Liver (tissue), 3 donors: ENCODE measurements at regions not wholly inside any gene's neighbourhood (a gene's known extent, or its start where the extent isn't known, plus 50 kb on each side); places are given as distances from the start of the nearest gene placed in this dataset.

Source experiments
- RAD21 ChIP-seq, 2 donors: IDR thresholded peaks; 2 replicates each; pipeline ENCODE4 v1.6.1; 2016; ENCODE audit warnings: antibody characterized with exemption in 2 of 2, mild to moderate bottlenecking in 2 of 2
- TF ChIP-seq, protein P1 (sequence below): fragments of 150-350 bp; IDR thresholded peaks from 2 replicates; pipeline ENCODE4 v1.5.1; 2017; ENCODE audit warnings: improper control_type of control experiment, low read depth, low read length; ENCODE audit not compliant: missing input control
- donor health status: healthy.
- donor health status: healthy.

GRCh38 chr14:56412468-56413434 lies 166.8 kb upstream of the TMEM260 start:
- TF ChIP-seq RAD21 (IDR thresholded peaks at IDR 0.05), result no peak
- TF ChIP-seq, protein P1, sequence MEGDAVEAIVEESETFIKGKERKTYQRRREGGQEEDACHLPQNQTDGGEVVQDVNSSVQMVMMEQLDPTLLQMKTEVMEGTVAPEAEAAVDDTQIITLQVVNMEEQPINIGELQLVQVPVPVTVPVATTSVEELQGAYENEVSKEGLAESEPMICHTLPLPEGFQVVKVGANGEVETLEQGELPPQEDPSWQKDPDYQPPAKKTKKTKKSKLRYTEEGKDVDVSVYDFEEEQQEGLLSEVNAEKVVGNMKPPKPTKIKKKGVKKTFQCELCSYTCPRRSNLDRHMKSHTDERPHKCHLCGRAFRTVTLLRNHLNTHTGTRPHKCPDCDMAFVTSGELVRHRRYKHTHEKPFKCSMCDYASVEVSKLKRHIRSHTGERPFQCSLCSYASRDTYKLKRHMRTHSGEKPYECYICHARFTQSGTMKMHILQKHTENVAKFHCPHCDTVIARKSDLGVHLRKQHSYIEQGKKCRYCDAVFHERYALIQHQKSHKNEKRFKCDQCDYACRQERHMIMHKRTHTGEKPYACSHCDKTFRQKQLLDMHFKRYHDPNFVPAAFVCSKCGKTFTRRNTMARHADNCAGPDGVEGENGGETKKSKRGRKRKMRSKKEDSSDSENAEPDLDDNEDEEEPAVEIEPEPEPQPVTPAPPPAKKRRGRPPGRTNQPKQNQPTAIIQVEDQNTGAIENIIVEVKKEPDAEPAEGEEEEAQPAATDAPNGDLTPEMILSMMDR, result no peak
